LNCaP clone FGC (cell line): ENCODE measurements at regions not wholly inside any gene's neighbourhood (a gene's known extent, or its start where the extent isn't known, plus 50 kb on each side); places are given as distances from the start of the nearest gene placed in this dataset.

Experiments
- DNase-seq: peaks from one replicate; pipeline ENCODE4 v3.0.0-alpha.2; 2011; ENCODE audit warnings: low read depth
- H3K4me3 ChIP-seq: 2 replicates; pipeline ENCODE4 v1.5.1; 2011; ENCODE audit warnings: mild to moderate bottlenecking, low read depth, low read length, control low read depth
- TF ChIP-seq, protein P1 (sequence below): IDR thresholded peaks from 2 replicates; pipeline ENCODE4 v1.5.1; 2012; ENCODE audit warnings: mild to moderate bottlenecking; ENCODE audit not compliant: control insufficient read depth, insufficient read depth; ENCODE audit errors: extremely low read depth

DNA sequence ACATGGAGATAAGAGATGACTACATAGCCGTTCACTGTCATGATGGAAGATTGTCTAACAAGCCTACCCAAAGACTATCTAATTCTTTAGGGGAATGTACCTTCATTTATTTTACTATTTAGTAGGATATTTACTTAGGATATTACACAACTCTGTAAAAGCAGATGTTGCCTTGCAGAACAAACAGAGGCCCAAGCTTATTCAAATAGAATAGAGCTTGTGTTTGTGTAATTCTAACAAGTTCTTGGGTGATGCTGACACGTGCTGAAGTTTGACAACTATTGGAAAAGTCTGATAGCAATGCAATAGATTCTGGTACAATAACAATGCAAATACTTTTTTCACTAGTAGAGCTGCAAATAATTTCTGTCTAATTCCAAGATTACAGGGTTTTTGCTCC is 447.6 kb downstream of the TOX3 start:
- TF ChIP-seq, protein P1, sequence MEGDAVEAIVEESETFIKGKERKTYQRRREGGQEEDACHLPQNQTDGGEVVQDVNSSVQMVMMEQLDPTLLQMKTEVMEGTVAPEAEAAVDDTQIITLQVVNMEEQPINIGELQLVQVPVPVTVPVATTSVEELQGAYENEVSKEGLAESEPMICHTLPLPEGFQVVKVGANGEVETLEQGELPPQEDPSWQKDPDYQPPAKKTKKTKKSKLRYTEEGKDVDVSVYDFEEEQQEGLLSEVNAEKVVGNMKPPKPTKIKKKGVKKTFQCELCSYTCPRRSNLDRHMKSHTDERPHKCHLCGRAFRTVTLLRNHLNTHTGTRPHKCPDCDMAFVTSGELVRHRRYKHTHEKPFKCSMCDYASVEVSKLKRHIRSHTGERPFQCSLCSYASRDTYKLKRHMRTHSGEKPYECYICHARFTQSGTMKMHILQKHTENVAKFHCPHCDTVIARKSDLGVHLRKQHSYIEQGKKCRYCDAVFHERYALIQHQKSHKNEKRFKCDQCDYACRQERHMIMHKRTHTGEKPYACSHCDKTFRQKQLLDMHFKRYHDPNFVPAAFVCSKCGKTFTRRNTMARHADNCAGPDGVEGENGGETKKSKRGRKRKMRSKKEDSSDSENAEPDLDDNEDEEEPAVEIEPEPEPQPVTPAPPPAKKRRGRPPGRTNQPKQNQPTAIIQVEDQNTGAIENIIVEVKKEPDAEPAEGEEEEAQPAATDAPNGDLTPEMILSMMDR: no peak
- peak; percentile 52 for DNase-seq
- no peak overlapping the region for H3K4me3 ChIP-seq

- DNase-seq: no peak
- no peak overlapping the region for H3K4me3 ChIP-seq
- TF ChIP-seq, protein P1: no peak
Measured at GRCh38 chr16:52095471-52095870, 451.5 kb downstream of the TOX3 start.

DNA sequence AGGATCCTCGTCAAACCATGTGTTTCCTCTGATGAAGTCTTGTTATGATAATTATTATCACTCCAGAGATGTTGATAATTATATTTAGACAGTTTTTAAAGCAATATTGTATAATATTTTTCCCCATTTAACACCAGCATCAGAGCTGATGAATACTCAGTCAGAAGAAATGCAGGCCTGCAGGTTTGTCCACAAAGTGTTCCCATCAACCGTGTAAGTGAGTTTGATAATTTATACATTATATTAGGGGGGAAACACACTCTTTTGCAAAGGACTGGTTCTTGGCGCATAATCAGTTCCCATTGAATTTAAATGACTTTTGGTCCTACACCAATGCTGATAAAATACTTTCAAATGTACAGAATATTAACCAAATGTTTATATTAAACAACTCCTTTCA is 454.8 kb downstream of the TOX3 start:
- no peak overlapping the region for H3K4me3 ChIP-seq
- no peak for DNase-seq
- TF ChIP-seq, protein P1: no peak

DNA sequence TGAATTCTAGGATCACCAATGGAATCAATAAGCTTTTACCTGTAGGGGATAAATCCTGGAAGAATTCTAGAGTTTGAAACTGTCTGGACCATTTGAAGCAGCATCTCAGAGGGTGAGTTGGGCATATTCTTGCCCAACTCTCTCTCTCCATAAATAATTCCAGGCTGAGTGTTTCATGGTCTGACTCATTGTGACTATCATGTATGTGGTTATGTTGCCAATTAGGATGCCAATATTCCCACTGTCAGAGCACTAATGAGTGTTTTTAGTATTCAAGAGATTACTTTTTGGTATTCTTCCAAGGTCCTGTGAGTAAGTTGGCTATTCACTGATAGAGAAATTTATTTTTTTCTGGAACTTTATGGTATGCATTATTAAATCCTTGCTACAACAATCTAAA is 456.9 kb downstream of the TOX3 start:
- H3K4me3 ChIP-seq: no peak overlapping the region
- TF ChIP-seq, protein P1: no peak
- DNase-seq: no peak

DNA sequence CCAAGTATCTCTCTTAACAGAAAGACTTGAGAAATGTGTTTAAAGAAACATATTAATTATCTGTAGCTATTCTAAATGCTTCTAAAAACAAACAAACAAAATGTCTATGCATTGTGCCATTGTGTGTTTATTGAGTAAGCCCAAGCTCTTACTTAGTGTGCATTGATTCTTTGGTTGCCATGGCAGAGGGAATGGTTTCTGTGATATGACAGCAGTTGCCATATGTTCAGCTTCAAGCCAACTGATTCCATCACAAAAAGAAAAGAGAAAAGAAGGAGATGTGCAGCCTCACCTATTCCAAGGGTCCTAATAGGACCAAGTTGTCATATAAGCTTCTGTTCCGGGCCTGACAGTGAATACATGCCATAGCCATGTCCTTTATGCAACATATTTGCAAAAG is 457.5 kb downstream of the TOX3 start:
- DNase-seq: no peak
- TF ChIP-seq, protein P1: no peak
- no peak overlapping the region for H3K4me3 ChIP-seq

DNA sequence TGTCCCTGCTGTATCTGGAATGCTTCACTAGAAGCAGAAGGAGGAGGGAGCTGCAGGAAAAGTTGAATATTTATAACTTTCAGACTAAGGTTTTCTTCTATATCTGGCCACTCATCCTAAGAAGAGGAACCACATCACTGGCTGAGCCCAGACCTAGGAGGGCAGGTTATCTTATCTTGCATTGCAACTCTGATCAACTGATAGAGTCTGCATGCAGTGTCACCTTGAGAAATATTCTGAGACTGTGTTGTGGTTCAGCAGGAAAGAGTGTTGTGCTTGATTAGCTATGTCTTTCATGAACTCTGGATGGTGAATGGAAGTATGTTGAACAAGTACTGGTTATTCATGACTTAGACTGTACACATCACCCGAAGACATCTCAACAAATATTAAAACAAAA is 460.0 kb downstream of the TOX3 start:
- H3K4me3 ChIP-seq: no peak overlapping the region
- TF ChIP-seq, protein P1: no peak
- no peak for DNase-seq

- H3K4me3 ChIP-seq: no peak overlapping the region
- TF ChIP-seq, protein P1: no peak
- no peak for DNase-seq
Measured at GRCh38 chr16:52078716-52079655, 468.0 kb downstream of the TOX3 start.
